Choroid plexus epithelial cell (primary cell): ENCODE measurements at regions not wholly inside any gene's neighbourhood (a gene's known extent, or its start where the extent isn't known, plus 50 kb on each side); places are given as distances from the start of the nearest gene placed in this dataset.
A peak's percentile ranks its signal among the peaks of the same experiment; 100 is the strongest.
"Not testable (repeated sequence)": the region's sequence is repeated elsewhere in the genome, so short reads cannot be mapped to it uniquely, and the experiment has no call there.

Experiments
- DNase-seq: peaks from one replicate; pipeline ENCODE4 v3.0.0-alpha.2; 2010; ENCODE audit warnings: low read depth
- H3K4me3 ChIP-seq: 2 replicates; pipeline ENCODE4 v1.5.1; 2011; ENCODE audit warnings: low read depth, mild to moderate bottlenecking, control low read depth, low read length, moderate library complexity
- CTCF ChIP-seq: conservative IDR thresholded peaks from 2 replicates; pipeline ENCODE4 v1.5.1; 2011; ENCODE audit warnings: low read depth, mild to moderate bottlenecking, control low read depth, inconsistent platforms, low read length, moderate library complexity

- TF ChIP-seq CTCF, result no peak
- H3K4me3 ChIP-seq, result no peak overlapping the region
These were observed 93.5 kb downstream of the NAB1 start for GRCh38 chr2:190742431-190742830.

GRCh38 chr2:190744041-190744440 is 95.2 kb downstream of the NAB1 start:
- no peak for TF ChIP-seq CTCF
- DNase-seq, result no peak
- H3K4me3 ChIP-seq, result no peak overlapping the region

More at GRCh38 chr2:190742431-190742830, 93.5 kb downstream of the NAB1 start:
- no peak for DNase-seq

- DNase-seq, result peak; percentile 73
- TF ChIP-seq CTCF, result no peak
- no peak overlapping the region for H3K4me3 ChIP-seq
These were observed 98.3 kb downstream of the NAB1 start for GRCh38 chr2:190746971-190747761.

GRCh38 chr2:190748966-190749365 is 100.1 kb downstream of the NAB1 start:
- DNase-seq, result no peak
- no peak overlapping the region for H3K4me3 ChIP-seq
- TF ChIP-seq CTCF, result no peak

GRCh38 chr2:190755772-190756415 is 107.0 kb downstream of the NAB1 start:
- DNase-seq, result no peak
- no peak for TF ChIP-seq CTCF
- no peak overlapping the region for H3K4me3 ChIP-seq

- H3K4me3 ChIP-seq, result no peak overlapping the region
- no peak for TF ChIP-seq CTCF
- DNase-seq, result peak; percentile 83
These were observed 110.9 kb downstream of the NAB1 start for GRCh38 chr2:190759749-190760213.

- not testable (repeated sequence) for DNase-seq
- H3K4me3 ChIP-seq, result peak overlapping the region; percentile 13
These were observed 111.7 kb downstream of the NAB1 start for GRCh38 chr2:190760353-190761150.

GRCh38 chr2:190761216-190761615 is 112.3 kb downstream of the NAB1 start:
- H3K4me3 ChIP-seq, DNase-seq: not testable (repeated sequence)
